HUES6 (cell line): ENCODE measurements at regions not wholly inside any gene's neighbourhood (a gene's known extent, or its start where the extent isn't known, plus 50 kb on each side); places are given as distances from the start of the nearest gene placed in this dataset.

ENCODE experiments used
- H3K27ac ChIP-seq: 2 replicates; pipeline ENCODE4 v1.7.0; 2013; ENCODE audit warnings: low read depth, mild to moderate bottlenecking, low read length, inconsistent platforms
- H3K27me3 ChIP-seq: 2 replicates; pipeline ENCODE4 v1.6.1; 2013; ENCODE audit warnings: low read length; ENCODE audit not compliant: control insufficient read depth, insufficient read depth
- H3K36me3 ChIP-seq: 2 replicates; pipeline ENCODE4 v1.6.1; 2013; ENCODE audit warnings: low read length; ENCODE audit not compliant: control insufficient read depth, insufficient read depth
- H3K4me1 ChIP-seq: 2 replicates; pipeline ENCODE4 v1.6.1; 2013; ENCODE audit warnings: low read length; ENCODE audit not compliant: control insufficient read depth, insufficient read depth
- H3K4me3 ChIP-seq: 2 replicates; pipeline ENCODE4 v1.5.1; 2013; ENCODE audit warnings: low read depth, low read length
- H3K9ac ChIP-seq: one replicate; pipeline ENCODE4 v1.6.1; 2013; ENCODE audit warnings: mild to moderate bottlenecking, low read length
- H3K9me3 ChIP-seq: 2 replicates; pipeline ENCODE4 v1.6.1; 2013; ENCODE audit warnings: low read depth, low read length; ENCODE audit not compliant: control insufficient read depth, insufficient read depth

DNA sequence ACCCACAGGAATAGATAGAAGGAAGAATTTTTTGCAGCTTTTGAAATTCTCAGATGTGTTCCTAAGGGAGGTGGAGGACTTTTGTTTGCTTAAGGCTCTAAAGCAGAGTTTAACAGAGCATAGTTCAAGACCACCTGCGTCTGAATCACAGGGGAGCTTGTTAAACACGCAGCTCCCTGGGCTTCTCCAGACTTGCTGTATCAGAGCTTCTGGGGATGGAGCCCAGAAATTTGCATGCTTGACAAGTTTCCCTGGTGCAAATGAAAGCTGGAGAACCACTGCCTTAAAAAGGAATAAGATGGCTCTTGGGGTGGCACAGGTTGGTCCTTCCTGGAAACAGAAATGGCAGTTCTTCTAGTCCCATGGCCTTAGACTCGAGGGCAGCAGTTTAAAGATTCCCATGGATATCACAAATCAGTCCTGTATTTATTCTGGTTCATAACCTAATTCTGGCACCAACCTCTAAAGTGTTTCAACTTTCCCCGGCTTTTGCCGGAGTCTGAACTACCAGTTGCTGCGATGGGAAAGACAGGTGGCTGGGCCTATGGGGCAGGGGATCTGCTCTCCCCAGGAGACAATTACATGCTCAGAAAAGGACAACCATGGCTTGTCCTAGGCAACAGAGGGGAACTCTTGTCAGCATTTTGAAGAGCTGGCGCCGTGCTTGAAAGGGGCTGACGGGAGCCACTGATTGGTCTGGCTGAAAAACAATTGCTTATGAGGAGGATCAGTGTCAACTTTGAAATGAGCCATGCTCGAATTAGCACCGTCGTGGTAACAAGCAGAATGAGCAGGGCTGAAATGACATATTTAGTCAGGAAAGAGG, 599.6 kb downstream of the CCDC171 start:
- Histone ChIP-seq H3K27me3 (peaks cover 31% of the 10 kb centered on the region), H3K4me1 (peaks cover 8% of the 10 kb centered on the region; the same call in 1 of the 2 replicates), H3K9ac (no peak overlapping the region), H3K4me3 (no peak overlapping the region), H3K36me3 (no peaks in the 10 kb centered on the region), H3K27ac (no peak overlapping the region), H3K9me3 (no peaks in the 10 kb centered on the region)

DNA sequence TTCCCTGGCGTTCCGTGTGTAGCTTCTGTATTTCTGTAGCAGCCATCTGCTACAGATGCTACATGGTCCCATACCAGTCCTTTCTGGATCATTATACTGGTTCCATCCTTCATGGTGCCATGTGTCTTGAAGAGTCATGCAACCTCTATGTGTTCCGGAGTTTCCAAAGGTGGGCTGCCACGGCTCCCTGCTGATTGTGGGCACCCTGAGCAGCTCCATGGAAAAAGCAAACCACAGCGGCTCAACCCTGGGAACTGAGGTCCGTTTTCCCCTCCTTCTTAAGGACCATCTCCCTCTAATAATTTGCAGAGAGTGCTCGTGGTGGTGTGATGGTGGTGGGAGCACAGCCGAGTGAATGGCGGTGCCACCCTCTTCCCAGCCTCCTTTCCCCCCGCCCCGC, 600.4 kb downstream of the CCDC171 start:
- Histone ChIP-seq H3K27ac (no peak overlapping the region), H3K9me3 (no peaks in the 10 kb centered on the region), H3K4me1 (peaks cover 8% of the 10 kb centered on the region; the same call in 1 of the 2 replicates), H3K36me3 (no peaks in the 10 kb centered on the region), H3K27me3 (peaks cover 31% of the 10 kb centered on the region), H3K4me3 (no peak overlapping the region), H3K9ac (no peak overlapping the region)

DNA sequence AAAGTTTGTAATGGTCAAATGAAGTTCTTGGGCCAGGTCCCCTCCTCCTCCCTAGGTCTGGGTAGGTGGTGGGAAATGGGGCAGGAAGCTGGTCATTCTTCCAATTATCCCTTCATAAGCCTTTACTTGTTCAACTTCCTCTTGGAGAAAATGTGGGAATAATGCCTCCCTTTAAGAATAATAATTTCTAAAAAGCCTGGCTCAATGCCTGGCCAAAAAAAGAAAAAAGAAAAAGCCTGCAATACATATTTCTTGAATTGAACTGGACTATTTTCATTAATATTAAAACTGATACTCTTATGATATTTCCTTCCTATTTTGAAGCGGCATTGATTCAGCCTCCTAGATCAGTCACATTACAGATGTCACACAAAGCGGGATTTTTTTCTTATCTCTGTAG, 600.9 kb downstream of the CCDC171 start:
- Histone ChIP-seq H3K27me3 (peaks cover 31% of the 10 kb centered on the region), H3K36me3 (no peaks in the 10 kb centered on the region), H3K27ac (no peak overlapping the region), H3K4me1 (peaks cover 8% of the 10 kb centered on the region; the same call in 1 of the 2 replicates), H3K9me3 (no peaks in the 10 kb centered on the region), H3K4me3 (no peak overlapping the region), H3K9ac (no peak overlapping the region)

DNA sequence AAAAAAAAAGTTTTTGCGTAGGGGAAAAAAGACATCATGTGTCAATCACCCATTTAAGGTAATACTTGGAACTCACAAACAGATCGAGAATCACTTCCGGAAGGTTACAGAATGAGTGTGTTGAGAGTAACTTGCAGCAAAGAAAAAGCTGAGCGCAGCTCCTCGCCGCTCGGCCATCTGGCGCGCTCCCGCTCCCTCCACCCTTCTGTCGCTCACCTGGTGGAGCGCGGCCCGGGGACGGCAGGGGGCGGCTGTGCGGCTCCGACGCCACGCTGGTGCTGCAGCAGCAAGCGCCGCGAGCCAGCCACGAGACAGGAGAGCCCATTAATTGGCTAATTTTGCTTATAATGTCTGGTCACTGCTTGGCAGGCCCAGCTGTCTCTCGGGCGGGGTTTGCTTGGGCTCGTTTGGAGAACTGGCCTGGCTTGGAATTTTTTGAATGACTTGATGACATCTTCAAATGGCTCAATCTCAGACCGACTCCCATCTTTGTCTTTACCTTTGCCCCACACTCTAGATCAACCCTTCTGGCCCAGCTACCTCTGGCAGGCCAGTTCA, 601.8 kb downstream of the CCDC171 start:
- no peaks in the 10 kb centered on the region for H3K36me3 ChIP-seq
- H3K4me3 ChIP-seq, result peak overlapping the region; percentile 45
- H3K9me3 ChIP-seq, result no peaks in the 10 kb centered on the region
- H3K27me3 ChIP-seq, result peaks cover 31% of the 10 kb centered on the region
- peaks cover 8% of the 10 kb centered on the region; the same call in 1 of the 2 replicates for H3K4me1 ChIP-seq
- no peak overlapping the region for H3K9ac ChIP-seq
- H3K27ac ChIP-seq, result no peak overlapping the region

DNA sequence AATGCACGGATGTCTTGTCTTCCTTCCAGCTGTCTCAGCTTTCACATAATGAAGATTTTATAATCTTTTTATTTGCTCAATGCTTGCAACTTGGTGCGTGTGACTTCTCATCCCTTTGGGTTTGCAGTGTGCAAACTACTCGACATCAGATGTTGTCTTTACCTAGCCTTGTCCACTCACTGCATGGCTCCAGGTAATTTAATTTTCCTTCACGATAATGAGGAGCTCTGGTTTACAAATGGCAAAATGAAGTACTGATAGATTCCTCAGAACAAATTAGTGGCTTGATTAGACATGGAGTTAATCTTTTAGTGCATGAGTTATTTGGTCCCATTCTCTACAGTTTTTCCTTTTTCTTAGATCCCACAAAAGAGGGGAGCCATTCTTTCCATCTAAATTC, 603.0 kb downstream of the CCDC171 start:
- Histone ChIP-seq H3K4me1 (peaks cover 8% of the 10 kb centered on the region; the same call in 1 of the 2 replicates), H3K4me3 (no peak overlapping the region), H3K36me3 (no peaks in the 10 kb centered on the region), H3K9ac (no peak overlapping the region), H3K27ac (no peak overlapping the region), H3K27me3 (peaks cover 31% of the 10 kb centered on the region), H3K9me3 (no peaks in the 10 kb centered on the region)

DNA sequence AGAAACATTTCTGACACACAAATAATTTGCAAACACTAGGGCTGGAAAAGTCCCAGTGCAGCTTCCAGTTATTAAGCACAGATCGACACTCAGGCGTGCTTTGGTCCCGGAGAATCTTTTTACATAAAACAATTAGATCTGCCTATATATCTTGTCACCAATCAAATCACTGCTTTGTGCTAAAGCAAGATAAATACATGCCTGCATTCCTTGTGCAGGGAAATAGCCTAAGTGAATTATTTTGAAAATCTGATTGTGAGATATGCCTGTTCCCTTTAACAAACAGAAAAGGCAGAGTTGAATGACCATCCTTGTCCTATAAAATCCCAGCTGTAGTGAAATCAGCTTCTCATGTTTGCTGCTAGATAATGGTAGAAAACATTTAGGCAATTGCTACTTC, 604.4 kb downstream of the CCDC171 start:
- H3K27ac ChIP-seq, result no peak overlapping the region
- no peak overlapping the region for H3K4me3 ChIP-seq
- peaks cover 8% of the 10 kb centered on the region; the same call in 1 of the 2 replicates for H3K4me1 ChIP-seq
- H3K27me3 ChIP-seq, result peaks cover 31% of the 10 kb centered on the region
- no peaks in the 10 kb centered on the region for H3K36me3 ChIP-seq
- H3K9me3 ChIP-seq, result no peaks in the 10 kb centered on the region
- no peak overlapping the region for H3K9ac ChIP-seq

DNA sequence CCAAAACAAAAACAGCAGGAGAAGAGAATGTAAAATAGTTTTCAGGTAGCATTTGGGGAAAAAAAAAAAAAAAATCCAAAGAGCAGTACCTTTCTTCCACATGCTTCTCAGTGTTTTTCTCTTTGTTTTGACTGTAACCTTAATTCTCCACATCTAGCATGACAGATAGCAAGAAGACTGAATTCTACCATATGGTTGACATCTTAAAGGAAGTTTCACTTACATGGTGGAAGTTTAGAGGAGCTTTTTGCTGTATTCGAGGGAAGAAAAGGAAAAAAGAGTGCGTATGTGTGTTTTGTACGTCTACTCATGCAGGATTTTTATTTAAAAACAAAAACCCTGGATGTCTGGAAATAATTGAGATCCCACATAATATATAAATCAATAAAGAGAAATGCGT, 604.8 kb downstream of the CCDC171 start:
- Histone ChIP-seq H3K9me3 (no peaks in the 10 kb centered on the region), H3K36me3 (no peaks in the 10 kb centered on the region), H3K9ac (no peak overlapping the region), H3K27me3 (peaks cover 31% of the 10 kb centered on the region), H3K27ac (no peak overlapping the region), H3K4me1 (peaks cover 8% of the 10 kb centered on the region; the same call in 1 of the 2 replicates), H3K4me3 (no peak overlapping the region)

DNA sequence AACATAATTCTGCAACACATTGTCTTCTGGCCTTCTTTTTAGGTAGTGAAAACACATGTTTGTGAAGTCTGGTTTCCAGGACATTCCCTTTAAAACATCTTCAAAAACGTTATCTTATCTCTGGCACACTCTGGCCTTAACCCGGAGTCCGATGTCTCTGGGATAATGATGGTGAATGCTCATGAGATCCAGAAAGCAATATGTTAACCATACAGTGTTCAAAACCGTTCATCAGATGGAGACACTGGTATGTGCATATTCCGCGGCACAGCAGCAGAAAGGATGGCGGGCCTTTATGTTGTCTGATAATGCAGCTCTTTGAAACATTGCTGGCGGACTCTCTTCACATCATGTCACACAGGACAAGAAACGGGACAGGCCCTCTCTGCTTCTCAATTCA, 605.2 kb downstream of the CCDC171 start:
- no peak overlapping the region for H3K27ac ChIP-seq
- H3K9me3 ChIP-seq, result no peaks in the 10 kb centered on the region
- no peaks in the 10 kb centered on the region for H3K36me3 ChIP-seq
- no peak overlapping the region for H3K9ac ChIP-seq
- peaks cover 28% of the 10 kb centered on the region for H3K27me3 ChIP-seq
- no peak overlapping the region for H3K4me3 ChIP-seq
- peaks cover 8% of the 10 kb centered on the region; the same call in 1 of the 2 replicates for H3K4me1 ChIP-seq

DNA sequence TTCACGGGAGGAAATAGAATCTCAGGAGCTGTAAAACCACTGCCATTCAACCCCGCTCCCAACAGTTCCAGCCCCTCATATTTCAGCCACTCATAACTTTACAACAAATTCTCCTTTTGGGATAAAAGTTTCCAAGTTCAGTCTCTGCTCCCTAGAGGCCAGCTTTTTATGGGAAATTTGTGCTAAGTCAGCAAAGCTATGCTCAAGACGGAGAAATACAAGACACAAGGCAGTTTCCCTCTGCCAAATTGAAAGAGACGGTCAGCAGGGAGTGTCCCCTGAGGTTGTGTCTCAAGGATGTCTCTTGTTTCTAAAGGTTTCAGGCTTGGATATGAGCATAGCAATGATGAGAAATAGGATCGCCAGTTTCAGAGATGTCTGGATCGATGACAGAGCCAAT, 608.6 kb downstream of the CCDC171 start:
- Histone ChIP-seq H3K27me3 (no peaks in the 10 kb centered on the region), H3K9me3 (no peaks in the 10 kb centered on the region), H3K4me1 (no peaks in the 10 kb centered on the region; the same call in 1 of the 2 replicates), H3K36me3 (no peaks in the 10 kb centered on the region), H3K4me3 (no peak overlapping the region), H3K9ac (no peak overlapping the region), H3K27ac (no peak overlapping the region)

DNA sequence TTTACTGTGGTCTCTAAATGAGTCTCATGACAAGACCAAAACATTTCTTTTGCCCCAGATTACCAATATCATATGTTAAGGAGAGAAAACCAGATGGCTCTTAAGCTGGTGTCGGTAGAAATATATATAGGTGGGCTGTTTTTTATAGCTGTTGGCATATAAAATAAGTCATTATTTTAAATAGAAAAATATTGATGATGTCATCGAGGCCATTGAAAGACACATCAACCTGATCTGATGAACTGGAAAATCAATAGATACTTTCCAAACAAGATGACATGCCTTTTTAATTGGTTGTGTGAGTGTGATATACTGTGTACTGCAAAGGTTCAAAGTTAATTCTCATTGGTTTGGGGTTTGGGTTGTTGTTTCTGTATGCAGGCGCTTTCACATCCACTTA, 617.3 kb downstream of the CCDC171 start:
- H3K27me3 ChIP-seq, result no peaks in the 10 kb centered on the region; the same call in 1 of the 2 replicates
- no peaks in the 10 kb centered on the region for H3K9me3 ChIP-seq
- H3K36me3 ChIP-seq, result no peaks in the 10 kb centered on the region
- no peaks in the 10 kb centered on the region for H3K4me1 ChIP-seq
- no peak overlapping the region for H3K4me3 ChIP-seq
- no peak overlapping the region for H3K27ac ChIP-seq
- H3K9ac ChIP-seq, result no peak overlapping the region

DNA sequence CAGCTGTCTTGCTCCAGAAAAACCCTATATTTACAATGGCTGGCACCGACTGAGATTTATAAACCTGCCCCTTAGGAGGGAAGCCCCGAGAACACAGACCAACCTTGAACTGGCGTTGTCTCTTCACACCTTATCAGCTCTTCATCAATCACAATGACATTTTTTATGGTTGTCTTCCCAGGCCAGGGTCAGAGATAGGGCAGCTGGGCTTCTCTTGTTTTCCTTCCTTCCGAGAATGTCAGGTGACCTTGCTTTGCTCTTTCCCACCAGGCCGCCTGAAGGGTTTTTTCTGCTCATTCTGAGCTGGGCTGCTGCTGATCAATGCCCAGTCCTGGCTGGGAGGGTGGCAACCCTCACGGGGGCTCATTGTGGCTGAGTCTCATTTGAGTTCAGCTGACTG, 619.1 kb downstream of the CCDC171 start:
- Histone ChIP-seq H3K27ac (no peak overlapping the region), H3K36me3 (no peaks in the 10 kb centered on the region), H3K27me3 (no peaks in the 10 kb centered on the region; the same call in 1 of the 2 replicates), H3K4me3 (no peak overlapping the region), H3K4me1 (no peaks in the 10 kb centered on the region), H3K9me3 (no peaks in the 10 kb centered on the region), H3K9ac (no peak overlapping the region)
